Right ventricle myocardium superior (tissue), 1 donor: ENCODE measurements at regions not wholly inside any gene's neighbourhood (a gene's known extent, or its start where the extent isn't known, plus 50 kb on each side); places are given as distances from the start of the nearest gene placed in this dataset.

Experiments
- ATAC-seq: fragments of 200-7000 bp; cut with Tn5 transposase; one replicate; pipeline ENCODE4 v1.9.1; 2020; ENCODE audit warnings: mild to moderate bottlenecking; ENCODE audit not compliant: poor library complexity
- DNase-seq: peaks from one replicate; pipeline ENCODE4 v3.0.0-alpha.2; 2020
- intact Hi-C: fragments of 100-400 bp; cut with DNase I; formaldehyde crosslinking; loops from one replicate; pipeline ENCODE4 v1.11.2; 2022
- donor health status: DM: no; HTN: yes; CAD: no; lungs with severe emphysema.

GRCh38 chr14:82153689-82154088, 620.0 kb upstream of the SEL1L start:
- DNase-seq (no peak), ATAC-seq (no peak)
- intact Hi-C loops, result no loop called here

DNA sequence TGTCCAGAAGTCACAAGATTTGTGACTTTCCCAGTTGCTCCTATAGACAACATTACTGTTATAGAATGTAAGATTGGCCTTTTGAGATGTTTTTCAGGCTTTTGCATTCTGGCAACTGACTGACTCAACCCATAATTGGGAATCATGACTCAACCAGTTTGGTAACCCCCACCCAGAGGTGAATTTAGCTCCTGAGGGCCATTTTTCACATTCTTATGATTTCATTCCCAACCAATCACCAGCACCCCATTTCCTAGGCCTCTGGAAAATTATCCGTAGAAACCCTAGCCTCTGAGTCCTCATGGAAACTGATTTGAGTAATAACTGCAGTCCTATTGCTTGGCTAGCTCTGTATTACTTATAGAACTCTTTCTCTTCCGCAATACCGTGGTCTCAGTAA, 626.0 kb upstream of the SEL1L start:
- intact Hi-C loops, result no loop called here
- no peak for ATAC-seq
- no peak for DNase-seq

DNA sequence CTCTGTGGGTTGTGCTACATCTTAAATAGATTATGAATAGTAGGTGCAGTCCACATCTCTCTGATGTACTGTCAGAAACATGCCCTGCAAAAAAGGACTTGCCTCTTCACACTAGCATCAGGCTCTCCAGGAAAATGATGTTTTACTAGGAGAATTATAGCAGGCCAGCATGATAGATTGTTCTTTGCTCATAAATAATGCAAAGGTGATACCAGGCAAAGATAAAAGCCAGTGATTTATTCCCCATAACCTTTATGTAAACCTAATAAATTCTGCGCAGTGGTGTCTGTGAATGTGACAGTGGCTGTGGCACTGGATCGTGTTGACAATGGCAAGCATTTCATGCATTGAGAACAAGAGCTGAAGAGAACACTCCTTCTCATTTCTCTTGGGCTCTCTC, 646.5 kb upstream of the SEL1L start:
- intact Hi-C loops, result no loop called here
- ATAC-seq, result no peak
- no peak for DNase-seq

GRCh38 chr14:82182646-82183045, 649.0 kb upstream of the SEL1L start:
- no peak for DNase-seq
- intact Hi-C loops, result no loop called here
- ATAC-seq, result no peak

DNA sequence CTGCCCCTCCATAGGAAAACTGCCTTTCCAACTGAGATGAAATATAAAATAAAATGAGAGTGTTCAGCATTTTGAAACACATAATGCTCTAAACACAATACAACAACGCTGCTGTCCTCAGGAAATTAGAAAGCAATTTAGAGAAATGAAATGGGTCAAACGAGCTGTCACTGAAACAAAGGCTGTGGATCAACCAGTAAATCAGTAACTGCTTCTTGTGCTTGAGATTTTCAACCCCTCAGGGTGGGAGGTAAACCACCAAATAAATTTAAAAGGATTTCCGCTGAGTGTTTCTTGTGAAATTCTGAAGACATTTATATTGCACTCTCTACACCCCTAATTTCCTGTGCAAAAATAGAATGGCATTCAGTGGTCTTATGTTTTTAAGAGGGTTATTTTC, 657.1 kb upstream of the SEL1L start:
- ATAC-seq, result no peak
- no peak for DNase-seq
- intact Hi-C loops, result no loop called here

DNA sequence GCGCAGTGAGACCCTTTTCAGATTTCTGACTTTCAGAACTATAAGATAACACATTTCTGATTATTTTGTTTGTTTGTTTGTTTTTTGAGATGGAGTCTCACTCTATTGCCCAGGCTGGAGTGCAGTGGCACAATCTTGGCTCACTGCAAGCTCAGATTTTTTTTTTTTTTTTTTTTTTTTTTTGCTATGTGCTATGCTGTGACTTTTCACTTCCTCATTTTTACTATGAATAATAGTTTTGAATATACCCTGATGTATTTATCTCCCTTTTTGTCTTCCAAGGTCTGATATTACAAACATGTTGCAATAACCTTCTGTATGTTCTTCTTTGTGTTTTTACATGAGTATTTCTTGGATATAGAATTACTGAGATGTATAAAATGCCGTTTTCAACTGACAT, 658.7 kb upstream of the SEL1L start:
- ATAC-seq (no peak), DNase-seq (no peak)
- intact Hi-C loops, result no loop called here

- ATAC-seq, result no peak
- intact Hi-C loops, result no loop called here
- DNase-seq, result no peak
Measured at GRCh38 chr14:82223276-82223675, 689.6 kb upstream of the SEL1L start.

- ATAC-seq (no peak), DNase-seq (no peak)
- intact Hi-C loops, result no loop called here
Measured at GRCh38 chr14:82224610-82225009, 691.0 kb upstream of the SEL1L start.

GRCh38 chr14:82230748-82231147, 697.1 kb upstream of the SEL1L start:
- DNase-seq (no peak), ATAC-seq (no peak)
- intact Hi-C loops, result no loop called here

- intact Hi-C loops, result no loop called here
- no peak for ATAC-seq
Measured at GRCh38 chr14:82238649-82239048, 705.0 kb upstream of the SEL1L start.

GRCh38 chr14:82239223-82239622, 705.6 kb upstream of the SEL1L start:
- ATAC-seq (peak; percentile 74), DNase-seq (no peak)
- intact Hi-C loops, result no loop called here

More at GRCh38 chr14:82238649-82239048, 705.0 kb upstream of the SEL1L start:
- DNase-seq, result no peak

GRCh38 chr14:82244791-82245190, 711.1 kb upstream of the SEL1L start:
- intact Hi-C loops, result no loop called here
- DNase-seq (no peak), ATAC-seq (no peak)

DNA sequence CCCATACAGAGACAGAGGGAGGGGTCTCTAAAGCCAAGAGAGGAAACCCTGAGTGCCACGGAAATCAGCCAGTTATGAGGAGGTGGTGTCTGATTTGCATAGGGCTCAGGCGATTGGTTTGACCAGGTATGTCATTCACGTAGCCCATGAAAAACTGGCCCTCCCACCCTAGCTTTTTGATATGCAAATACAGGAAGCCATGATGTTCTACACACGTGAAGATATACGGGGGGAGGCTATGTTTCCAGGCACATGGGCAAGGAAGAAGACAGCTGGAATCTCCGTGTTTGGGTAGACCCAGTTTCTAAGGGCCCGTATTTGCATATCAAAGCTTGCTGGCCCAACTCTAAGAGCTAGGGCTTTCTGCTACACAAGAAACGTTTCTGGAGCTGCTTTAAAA, 717.8 kb upstream of the SEL1L start:
- no peak for DNase-seq
- intact Hi-C loops, result no loop called here
- no peak for ATAC-seq

DNA sequence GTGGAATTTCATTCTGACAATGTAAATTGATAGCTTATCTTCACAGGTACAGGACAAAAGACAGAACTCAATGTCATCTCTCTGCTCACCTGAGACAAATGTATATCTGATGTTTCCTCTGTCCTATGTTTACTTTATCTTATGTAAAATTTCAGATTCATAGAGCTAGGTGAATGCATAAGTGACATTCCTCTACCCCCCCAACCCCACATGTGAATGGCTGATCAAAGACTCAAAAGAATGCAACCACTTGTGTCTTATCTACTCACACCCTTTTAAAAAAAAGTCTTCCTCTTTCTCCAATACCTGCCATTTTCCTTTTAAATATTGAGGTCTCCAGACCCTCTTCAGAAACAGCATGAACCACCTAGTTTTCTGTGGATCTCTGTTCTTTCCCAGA, 736.6 kb upstream of the SEL1L start:
- no peak for ATAC-seq
- no peak for DNase-seq
- intact Hi-C loops, result no loop called here

DNA sequence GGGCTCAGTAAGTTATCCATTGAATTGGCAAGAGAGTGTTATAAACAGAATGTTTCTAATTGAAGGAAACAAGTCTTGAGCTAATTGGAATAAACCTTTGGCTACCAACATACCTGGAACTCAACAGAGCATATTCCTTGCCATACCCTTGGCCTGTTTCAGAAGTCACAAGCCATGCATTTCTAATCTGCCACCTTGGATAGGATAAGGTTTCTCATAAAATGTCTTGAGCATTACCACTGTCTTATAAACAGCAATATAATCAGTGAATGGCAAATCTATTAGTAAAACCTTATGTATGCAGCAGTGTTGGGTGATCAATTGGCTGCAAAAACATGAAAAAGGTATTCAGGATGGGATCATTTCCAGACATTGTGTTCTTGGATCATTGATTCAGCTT, 765.2 kb upstream of the SEL1L start:
- DNase-seq (no peak), ATAC-seq (no peak)
- intact Hi-C loops, result no loop called here

DNA sequence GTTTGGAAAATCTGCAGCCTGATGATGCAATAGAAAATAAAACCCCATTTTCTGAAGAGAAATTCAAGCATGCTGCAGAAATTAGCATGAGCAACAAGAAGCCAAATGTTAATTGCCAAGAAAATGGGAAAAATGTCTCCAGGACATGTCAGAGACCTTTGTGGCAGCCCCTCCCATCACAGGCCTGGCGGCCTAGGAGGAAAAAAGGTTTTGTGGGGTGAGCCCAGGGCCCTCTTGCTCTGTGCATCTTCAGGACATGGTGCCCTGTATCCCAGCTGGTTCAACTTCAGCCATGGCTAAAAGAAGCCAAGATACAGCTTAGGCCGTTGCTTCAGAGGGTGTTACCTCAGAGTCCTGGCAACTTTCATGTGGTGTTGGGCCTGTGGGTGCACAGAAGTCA, 775.5 kb upstream of the SEL1L start:
- intact Hi-C loops, result no loop called here
- ATAC-seq, result no peak
- no peak for DNase-seq

DNA sequence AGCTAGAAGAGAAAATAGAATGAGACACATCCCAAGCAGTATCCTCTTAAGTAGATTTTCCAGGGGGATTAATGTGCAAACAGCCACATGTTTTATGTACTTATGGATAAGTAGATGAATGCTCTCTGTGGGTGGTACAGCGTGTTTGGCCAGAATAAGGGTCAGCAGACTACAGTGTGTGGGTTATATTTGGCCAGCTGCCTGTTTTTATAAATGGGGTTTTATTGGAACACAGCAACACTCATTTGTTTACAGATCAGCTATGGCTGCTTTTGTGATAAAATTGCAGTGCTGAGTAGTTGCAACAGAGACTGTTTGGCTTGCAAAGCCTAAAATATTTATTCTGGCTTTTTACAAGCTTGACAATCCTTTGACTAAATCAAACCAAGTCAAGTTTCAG, 780.2 kb upstream of the SEL1L start:
- DNase-seq, result no peak
- intact Hi-C loops, result no loop called here
- ATAC-seq, result no peak

DNA sequence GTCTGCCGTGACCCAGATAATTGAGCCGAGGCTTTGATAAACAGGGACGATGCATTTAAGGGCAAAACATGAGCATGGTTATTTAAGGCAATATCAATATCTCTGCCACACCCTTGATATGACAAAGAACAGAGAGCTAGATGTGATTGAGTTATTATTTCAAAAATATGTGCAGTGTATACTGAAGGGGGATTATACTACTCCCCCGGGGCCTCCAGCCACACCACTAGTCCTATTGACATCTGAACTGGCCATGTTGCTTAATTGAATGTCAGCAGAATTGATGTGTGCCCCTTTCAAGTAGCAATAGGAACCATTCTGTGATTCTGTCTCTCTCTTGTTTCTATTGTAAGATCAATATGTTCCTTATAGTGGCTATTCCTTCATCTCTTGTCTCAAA, 794.8 kb upstream of the SEL1L start:
- ATAC-seq, result no peak
- intact Hi-C loops, result no loop called here
- no peak for DNase-seq

DNA sequence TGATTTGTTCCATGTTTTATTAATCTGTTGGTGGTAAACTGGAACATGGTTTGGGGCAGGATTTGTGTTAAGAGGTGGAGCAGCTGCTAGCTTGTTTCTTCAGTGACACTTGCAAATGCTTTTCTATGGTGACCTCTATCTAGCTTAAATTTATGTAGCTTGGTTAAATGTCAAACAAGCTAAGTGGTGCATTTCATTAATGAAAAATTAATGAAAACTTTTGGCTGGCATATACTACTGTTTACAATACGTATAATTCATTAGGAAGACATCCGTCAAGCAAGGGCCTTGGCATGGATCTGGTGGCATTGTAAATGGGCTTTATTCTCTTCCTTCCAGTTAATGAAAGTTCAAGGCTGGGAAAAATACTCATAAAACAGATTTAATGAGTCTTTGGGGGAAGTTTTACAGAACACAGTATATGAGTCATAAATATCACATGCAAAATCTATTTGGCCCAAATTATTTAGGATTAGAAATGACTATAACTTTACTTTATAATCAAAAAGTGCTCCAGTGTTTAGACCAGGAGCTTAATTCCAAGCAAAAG, 807.7 kb upstream of the SEL1L start:
- DNase-seq (no peak), ATAC-seq (no peak)
- intact Hi-C loops, result no loop called here

DNA sequence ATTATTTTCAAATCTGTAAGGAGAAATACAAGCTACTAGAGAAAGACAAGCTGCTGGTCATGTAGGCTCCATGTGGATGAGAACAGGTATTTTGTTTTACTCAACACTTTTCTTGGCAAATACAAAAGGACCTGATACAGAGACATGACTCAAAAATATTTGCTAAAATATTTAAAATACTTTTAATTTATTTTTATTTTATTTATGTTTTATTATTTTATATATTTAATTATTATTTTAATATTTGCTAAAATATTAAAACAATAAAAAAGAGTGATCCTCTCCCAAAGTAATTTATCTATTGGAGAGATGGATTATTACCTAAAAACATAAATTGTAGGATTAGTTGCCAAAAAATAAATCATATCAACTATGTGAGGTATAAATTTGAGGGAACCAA, 808.9 kb upstream of the SEL1L start:
- no peak for ATAC-seq
- no peak for DNase-seq
- intact Hi-C loops, result no loop called here

GRCh38 chr14:82345184-82345583, 811.5 kb upstream of the SEL1L start:
- DNase-seq (no peak), ATAC-seq (no peak)
- intact Hi-C loops, result no loop called here

DNA sequence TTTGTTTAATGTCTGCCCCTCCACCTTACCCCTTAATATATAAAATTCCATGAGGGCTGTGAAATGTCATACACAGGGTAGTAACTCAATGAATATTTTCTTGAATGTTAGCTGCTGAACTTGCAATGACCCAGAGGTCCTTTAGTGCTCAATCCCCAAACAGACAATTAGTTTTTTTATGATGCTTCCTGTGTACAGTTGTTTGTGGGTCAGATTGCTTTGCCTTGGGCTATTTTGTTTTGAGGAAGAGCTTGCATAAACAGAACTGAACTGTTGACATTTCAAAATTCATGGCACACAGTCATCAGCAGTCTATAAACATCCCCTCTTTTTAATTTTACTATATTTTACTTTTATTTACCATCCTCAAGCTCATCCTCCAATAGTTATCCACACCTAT, 820.5 kb upstream of the SEL1L start:
- no peak for DNase-seq
- ATAC-seq, result no peak
- intact Hi-C loops, result no loop called here
